Nephron progenitor cell (in vitro differentiated cells): ENCODE measurements at regions not wholly inside any gene's neighbourhood (a gene's known extent, or its start where the extent isn't known, plus 50 kb on each side); places are given as distances from the start of the nearest gene placed in this dataset.

Experiments
- DNase-seq: peaks from one replicate; pipeline ENCODE4 v3.0.0; 2021
- H3K27ac Mint-ChIP-seq: 2 replicates; pipeline ENCODE4 v1.8.0; 2021; ENCODE audit warnings: mild to moderate bottlenecking, moderate library complexity, mixed read lengths
- H3K27me3 Mint-ChIP-seq: 2 replicates; pipeline ENCODE4 v1.8.0; 2021; ENCODE audit warnings: mild to moderate bottlenecking, low read depth, mixed read lengths; ENCODE audit not compliant: poor library complexity
- H3K36me3 Mint-ChIP-seq: 2 replicates; pipeline ENCODE4 v1.8.0; 2021; ENCODE audit warnings: low read depth, mixed read lengths
- H3K4me1 Mint-ChIP-seq: 2 replicates; pipeline ENCODE4 v1.8.0; 2021; ENCODE audit warnings: mixed read lengths
- H3K4me3 Mint-ChIP-seq: 2 replicates; pipeline ENCODE4 v1.8.0; 2021; ENCODE audit warnings: mild to moderate bottlenecking, moderate library complexity, mixed read lengths
- H3K9me3 Mint-ChIP-seq: 2 replicates; pipeline ENCODE4 v1.8.0; 2021; ENCODE audit warnings: mild to moderate bottlenecking, moderate library complexity, mixed read lengths
- CTCF ChIP-seq: fragments of 200-600 bp; sonication (generic); IDR thresholded peaks from 2 replicates; pipeline ENCODE4 v1.5.0; 2021; ENCODE audit warnings: antibody characterized with exemption

GRCh38 chr1:10848109-10848684 lies 51.8 kb upstream of the CASZ1 start:
- Mint-ChIP-seq H3K27ac (no peak overlapping the region), H3K4me3 (no peak overlapping the region), H3K4me1 (peaks cover 7% of the 10 kb centered on the region), H3K9me3 (peaks cover 38% of the 10 kb centered on the region), H3K36me3 (peaks cover 10% of the 10 kb centered on the region), H3K27me3 (peaks cover 10% of the 10 kb centered on the region)
- DNase-seq, result no peak
- TF ChIP-seq CTCF, result no peak

GRCh38 chr1:10850026-10850425 lies 53.6 kb upstream of the CASZ1 start:
- Mint-ChIP-seq H3K27ac (no peak overlapping the region), H3K36me3 (peaks cover 3% of the 10 kb centered on the region), H3K4me1 (peaks cover 7% of the 10 kb centered on the region), H3K27me3 (peaks cover 7% of the 10 kb centered on the region), H3K9me3 (peaks cover 25% of the 10 kb centered on the region), H3K4me3 (no peak overlapping the region)
- DNase-seq, result no peak
- no peak for TF ChIP-seq CTCF

GRCh38 chr1:10851024-10852013 lies 54.9 kb upstream of the CASZ1 start:
- Mint-ChIP-seq H3K4me1 (peaks cover 7% of the 10 kb centered on the region), H3K27me3 (peaks cover 7% of the 10 kb centered on the region), H3K27ac (no peak overlapping the region), H3K9me3 (peaks cover 19% of the 10 kb centered on the region), H3K36me3 (peaks cover 6% of the 10 kb centered on the region), H3K4me3 (no peak overlapping the region)
- no peak for TF ChIP-seq CTCF
- no peak for DNase-seq

GRCh38 chr1:10852018-10852417 lies 55.6 kb upstream of the CASZ1 start:
- TF ChIP-seq CTCF, result no peak
- DNase-seq, result no peak
- Mint-ChIP-seq H3K9me3 (peaks cover 12% of the 10 kb centered on the region), H3K27me3 (peaks cover 7% of the 10 kb centered on the region), H3K4me1 (peaks cover 7% of the 10 kb centered on the region), H3K27ac (no peak overlapping the region), H3K36me3 (peaks cover 6% of the 10 kb centered on the region), H3K4me3 (no peak overlapping the region)

GRCh38 chr1:10852486-10852885 lies 56.0 kb upstream of the CASZ1 start:
- TF ChIP-seq CTCF, result no peak
- Mint-ChIP-seq H3K36me3 (peaks cover 6% of the 10 kb centered on the region), H3K27ac (no peak overlapping the region), H3K9me3 (peaks cover 10% of the 10 kb centered on the region), H3K4me1 (peaks cover 11% of the 10 kb centered on the region), H3K4me3 (no peak overlapping the region), H3K27me3 (peaks cover 11% of the 10 kb centered on the region)
- DNase-seq, result no peak
